Hematopoietic multipotent progenitor cell (in vitro differentiated cells): ENCODE measurements at regions not wholly inside any gene's neighbourhood (a gene's known extent, or its start where the extent isn't known, plus 50 kb on each side); places are given as distances from the start of the nearest gene placed in this dataset.
"Not testable (repeated sequence)": the region's sequence is repeated elsewhere in the genome, so short reads cannot be mapped to it uniquely, and the experiment has no call there.

Experiments
- DNase-seq, 3 donors: peaks; one replicate each; pipeline ENCODE4 v3.0.0-alpha.2; 2011 to 2015; ENCODE audit warnings: low read depth in 2 of 3, low spot score in 2 of 3

DNA sequence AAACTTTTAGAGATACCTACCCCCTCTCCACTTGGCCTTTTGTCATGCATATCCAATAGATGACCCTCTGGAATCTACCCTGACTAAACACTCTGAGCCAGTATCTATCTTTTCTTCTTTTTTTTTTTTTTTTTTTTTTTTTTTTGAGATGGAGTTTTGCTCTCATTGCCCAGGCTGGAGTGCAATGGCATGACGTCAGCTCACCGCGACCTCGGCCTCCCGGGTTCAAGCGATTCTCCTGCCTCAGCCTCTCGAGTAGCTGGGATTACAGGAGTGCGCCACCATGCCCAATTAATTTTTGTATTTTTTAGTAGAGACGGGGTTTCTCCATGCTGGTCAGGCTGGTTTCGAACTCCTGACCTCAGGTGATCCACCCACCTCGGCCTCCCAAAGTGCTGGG is 50.8 kb upstream of the GRIN2B start:
- not testable (repeated sequence) for DNase-seq

DNA sequence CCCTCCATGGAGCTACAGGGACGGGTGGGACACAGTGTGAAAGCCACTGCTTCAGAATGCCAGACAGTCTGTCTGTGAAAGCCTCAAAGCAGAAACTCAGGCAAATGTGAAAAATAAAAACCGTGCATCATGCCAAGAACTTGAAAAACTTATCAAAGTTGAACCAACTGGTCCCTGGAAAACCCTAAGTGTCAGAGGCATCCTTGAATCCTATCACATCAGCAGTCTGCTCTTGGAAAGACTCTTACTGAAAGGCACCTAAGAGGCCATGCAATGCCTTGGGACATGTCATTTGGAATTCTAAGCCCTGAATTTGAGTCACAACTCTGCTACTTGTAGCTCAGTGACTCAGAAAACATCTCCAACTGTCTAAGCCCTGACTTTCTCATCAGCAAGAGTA is 62.4 kb upstream of the GRIN2B start:
- DNase-seq = no peak

- no peak for DNase-seq
These were observed 67.6 kb upstream of the GRIN2B start for GRCh38 chr12:14048941-14049545.

GRCh38 chr12:14057895-14058294 is 76.5 kb upstream of the GRIN2B start:
- no peak for DNase-seq

- DNase-seq = no peak
These were observed 77.3 kb upstream of the GRIN2B start for GRCh38 chr12:14058717-14059116.

GRCh38 chr12:14059548-14059947 is 78.1 kb upstream of the GRIN2B start:
- no peak for DNase-seq

DNA sequence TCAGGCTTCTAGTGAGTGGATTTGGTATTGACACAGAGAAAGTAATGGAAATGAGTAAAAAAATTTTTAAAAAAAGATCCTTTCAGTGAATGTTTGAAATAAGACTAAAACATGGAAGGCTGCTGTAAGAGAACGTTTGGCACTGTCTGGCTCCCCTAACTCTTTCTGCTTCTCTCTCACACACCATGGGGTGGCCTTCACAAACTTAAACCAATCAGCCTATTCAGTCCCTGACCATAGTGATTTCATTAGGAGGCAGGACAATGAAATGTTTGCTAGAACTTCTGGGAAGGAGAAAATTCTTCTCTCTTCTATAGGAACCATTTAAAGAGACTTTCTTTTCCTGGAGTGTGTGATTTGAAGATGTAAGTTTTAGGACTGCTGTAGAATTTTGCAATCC is 84.2 kb upstream of the GRIN2B start:
- no peak for DNase-seq

GRCh38 chr12:14066021-14066420 is 84.6 kb upstream of the GRIN2B start:
- DNase-seq = no peak

DNA sequence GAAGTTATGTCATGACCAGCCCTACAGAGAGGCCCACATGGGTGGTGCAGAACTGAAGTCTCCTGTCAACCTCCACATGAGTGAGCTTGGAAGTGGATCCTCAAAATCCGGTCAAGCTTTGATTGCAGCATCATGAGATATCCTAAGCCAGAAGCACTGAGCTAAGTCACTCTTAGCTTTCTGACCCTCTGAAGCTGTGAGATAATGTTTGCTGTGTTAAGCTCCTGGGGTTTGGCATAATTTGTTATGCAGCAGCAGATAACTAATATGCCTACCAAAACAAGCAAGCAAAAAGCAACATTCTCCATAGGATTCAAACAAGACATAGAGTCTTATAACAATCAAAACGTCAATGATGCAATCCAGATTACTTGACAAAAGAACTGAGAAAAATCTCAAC is 87.6 kb upstream of the GRIN2B start:
- DNase-seq = no peak

DNA sequence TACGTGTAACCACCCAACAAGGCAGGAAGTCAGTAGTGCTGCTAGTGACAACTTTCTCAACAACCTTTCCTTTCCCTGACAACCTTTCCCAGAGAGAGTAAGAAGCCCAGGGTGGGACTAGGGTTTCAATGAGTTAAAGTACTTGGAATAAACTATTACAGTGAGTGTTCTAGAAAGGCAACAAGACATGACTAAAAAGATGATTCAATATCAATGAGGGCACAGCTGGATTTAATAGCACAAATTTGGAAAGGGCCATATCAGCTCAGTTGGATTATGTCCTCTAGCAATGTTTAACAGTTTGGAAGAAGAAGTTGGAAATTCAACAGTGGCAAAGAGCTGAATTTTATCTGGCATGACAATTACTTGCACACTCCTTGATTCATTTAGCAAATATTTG is 90.4 kb upstream of the GRIN2B start:
- DNase-seq = no peak

DNA sequence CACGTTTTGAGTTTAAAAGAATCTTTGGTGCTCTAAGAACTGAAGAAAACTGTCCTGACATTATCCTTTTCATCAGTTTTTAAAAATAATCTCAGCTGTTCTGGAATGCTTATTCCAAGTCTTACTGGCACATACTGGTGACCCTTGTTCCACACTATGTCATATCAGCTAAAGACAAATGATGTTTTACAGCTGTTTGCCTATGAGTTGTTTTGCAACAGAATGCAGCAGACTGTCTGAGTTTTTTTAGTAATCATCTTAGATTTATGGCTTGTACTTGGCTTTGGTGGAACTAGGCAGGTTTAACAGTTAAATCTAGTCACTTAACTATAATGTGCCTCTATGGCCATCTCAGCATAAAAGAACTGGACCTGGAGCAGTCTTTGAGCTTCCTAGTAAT is 91.6 kb upstream of the GRIN2B start:
- no peak for DNase-seq

DNA sequence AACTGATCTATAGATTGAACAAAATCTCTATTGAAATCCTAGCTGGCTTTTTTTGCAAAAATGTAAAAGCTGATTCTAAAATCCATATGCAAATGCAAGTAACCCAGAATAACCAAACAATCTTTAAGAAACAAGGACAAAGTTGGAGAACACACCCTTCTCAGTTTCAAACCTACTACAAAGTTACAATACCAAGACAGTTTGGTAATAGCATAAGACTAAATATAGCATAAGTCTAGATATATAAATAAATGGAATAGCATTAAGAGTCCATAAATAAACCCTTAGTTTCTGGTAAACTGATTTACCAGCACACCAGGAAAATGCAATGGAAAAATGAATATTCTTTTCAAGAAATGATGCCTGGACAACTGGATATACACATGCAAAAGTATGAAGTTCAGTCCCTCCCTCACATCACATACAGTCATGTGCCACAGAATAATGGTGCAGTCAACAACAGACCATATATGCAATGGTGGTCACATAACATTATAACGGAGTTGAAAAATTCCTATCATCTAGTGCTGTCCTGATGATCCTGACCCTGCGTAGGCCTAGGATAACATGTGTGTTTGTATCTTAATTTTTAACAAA is 94.5 kb upstream of the GRIN2B start:
- no peak for DNase-seq

DNA sequence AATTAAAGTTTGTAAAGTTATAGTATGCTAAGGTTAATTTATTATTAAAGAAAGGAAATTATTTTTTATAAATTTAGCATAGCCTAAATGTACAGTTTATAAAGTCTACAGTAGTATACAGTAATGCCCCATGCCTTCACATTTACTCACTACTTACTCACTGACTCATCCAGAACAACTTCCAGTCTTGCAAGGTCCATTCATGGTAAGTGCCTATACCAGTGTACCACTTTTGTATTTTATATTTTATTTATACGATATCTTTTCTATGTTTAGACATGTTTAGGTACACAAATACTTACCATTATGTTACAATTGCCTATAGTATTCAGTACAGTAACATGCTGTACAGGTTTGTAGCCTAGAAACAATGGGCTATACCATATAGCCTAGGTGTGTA is 95.1 kb upstream of the GRIN2B start:
- DNase-seq = no peak

DNA sequence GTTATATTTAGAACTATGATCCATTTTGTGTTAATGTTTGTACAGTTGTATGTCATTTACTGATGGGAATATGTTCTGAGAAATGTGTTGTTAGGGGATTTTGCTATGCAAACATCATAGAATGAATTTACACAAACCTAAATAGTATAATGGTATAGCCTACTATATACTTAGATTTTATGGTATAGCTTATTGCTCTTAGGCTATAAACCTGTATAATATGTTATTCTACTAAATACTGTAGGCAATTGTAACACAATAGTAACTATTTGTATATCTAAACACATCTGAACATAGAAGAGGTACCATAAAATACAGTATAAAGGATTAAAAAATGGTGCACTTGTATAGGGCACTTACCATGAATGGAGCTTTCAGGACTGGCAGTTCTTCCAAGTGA is 105.4 kb upstream of the GRIN2B start:
- DNase-seq = no peak

DNA sequence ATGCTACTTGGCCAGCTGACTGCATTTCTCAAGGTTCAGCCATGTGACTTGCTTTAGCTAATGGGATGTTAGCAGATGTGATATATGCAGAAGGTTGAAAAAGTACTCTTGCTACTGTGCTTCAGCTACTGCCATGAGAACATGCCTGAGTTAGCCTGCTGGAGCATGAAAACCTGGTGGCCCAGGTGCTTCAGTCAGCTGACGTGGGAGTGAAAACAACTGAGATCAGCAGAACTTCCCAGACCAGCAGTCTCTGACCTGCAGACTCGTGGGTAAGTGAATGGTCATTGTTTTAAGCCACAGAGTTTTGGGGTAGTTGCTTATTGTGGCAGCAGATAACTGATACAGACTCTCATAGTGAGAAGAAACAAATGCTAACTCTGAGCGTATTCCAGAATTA is 118.6 kb upstream of the GRIN2B start:
- DNase-seq = no peak

- DNase-seq = not testable (repeated sequence)
These were observed 120.2 kb upstream of the GRIN2B start for GRCh38 chr12:14101556-14101955.

DNA sequence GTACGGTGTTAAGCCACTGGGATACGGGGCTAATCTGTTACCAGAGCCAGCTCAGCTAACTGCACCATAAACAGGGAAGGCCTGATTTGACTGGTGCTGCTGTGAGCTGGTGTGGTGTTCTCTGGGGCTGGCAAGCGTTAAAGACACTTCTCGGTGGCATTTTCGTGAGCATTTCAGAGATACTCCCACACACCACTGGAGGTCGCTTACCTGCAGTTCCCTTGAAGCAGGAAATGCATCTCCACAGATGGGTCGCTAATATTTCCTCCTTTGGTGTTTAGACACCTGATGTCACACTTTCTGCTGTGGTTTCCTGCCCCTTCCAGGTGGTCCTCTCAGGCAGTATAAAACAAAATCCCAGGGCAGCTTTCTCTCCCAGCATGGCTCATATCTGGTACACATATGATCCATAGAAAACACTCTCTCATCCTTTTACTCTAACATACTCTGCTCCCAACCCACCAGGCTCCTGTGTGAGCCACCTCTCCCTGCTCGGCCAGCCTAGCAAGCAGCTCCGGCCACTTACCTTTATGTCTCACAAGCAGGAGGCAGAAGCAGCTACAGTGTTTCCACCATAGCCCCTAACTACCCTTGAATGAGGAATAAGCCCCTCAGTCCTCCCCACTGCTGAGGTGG is 129.9 kb upstream of the GRIN2B start:
- peak in 2 of 3 donors; percentile 19 to 34 for DNase-seq

DNA sequence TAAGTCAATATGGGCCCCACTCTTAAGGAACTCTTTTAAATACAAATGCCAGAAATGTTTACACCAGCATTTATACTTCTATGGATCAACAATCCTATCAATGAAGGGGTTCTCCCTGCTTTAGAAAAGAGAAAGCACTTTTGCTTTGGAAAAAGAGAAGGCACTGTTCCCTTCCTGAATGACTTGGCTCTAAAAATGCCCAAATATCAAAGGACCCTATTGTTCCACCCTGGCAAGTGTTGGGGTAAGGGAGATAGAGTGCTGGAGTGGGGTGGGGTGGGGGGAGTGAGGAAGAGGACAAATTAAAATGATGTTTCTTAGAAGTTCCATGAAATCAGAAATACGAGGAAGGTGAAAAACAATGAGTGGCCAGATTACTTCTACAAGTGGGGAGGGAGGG is 131.6 kb upstream of the GRIN2B start:
- DNase-seq = no peak

DNA sequence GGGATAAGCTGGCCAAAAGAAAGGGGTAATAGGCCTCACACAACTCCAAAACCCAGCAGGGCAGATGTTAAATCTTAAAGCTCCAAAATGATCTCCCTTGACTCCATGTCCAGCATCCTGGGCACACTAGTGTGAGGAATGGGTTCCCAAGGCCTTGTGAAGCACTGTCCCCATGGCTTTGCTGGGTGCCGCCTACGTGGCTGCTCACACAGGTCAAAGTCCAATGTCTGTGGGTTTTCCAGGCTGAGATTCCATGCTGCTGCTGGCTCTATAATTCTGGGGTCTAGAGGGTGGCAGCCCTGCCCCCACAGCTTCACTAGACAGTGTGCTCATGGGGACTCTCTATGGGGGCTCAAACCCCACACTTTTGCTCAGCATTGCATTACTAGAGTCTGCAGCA is 145.3 kb upstream of the GRIN2B start:
- no peak for DNase-seq

GRCh38 chr12:14129611-14130195 is 148.3 kb upstream of the GRIN2B start:
- no peak for DNase-seq

GRCh38 chr12:14135996-14136395 is 154.6 kb upstream of the GRIN2B start:
- no peak for DNase-seq

GRCh38 chr12:14138495-14138894 is 157.1 kb upstream of the GRIN2B start:
- peak in 1 of 3 donors; percentile 4 for DNase-seq
